ENCODE measurements at regions not wholly inside any gene's neighbourhood (a gene's known extent, or its start where the extent isn't known, plus 50 kb on each side); places are given as distances from the start of the nearest gene placed in this dataset.

- Histone ChIP-seq H2AFZ (ENCODE audit: low read depth) (no peak overlapping the region), H3K9ac (no peak overlapping the region), H3K36me3 (ENCODE audit: insufficient read depth) (no peaks in the 10 kb centered on the region), H3K4me2 (no peak overlapping the region), H3K4me1 (ENCODE audit: low read depth, poor library complexity, severe bottlenecking) (no peaks in the 10 kb centered on the region), H3K4me3 (IDR thresholded peaks at IDR 0.05; ENCODE audit: insufficient read depth, low read depth, low read length) (no peak overlapping the region), H3K27me3 (ENCODE audit: insufficient read depth, low read depth) (no peaks in the 10 kb centered on the region), H3K79me2 (ENCODE audit: insufficient read depth, low read depth) (no peaks in the 10 kb centered on the region), H3K27ac (no peak overlapping the region), H4K20me1 (ENCODE audit: insufficient read depth) (no peaks in the 10 kb centered on the region)
- no peak for TF ChIP-seq CTCF (conservative IDR thresholded peaks at IDR 0.05; ENCODE audit: low read depth, low read length)
Observed at GRCh38 chr2:156647377-156648010, 211.3 kb downstream of the GPD2 start.

- no peak for TF ChIP-seq CTCF (conservative IDR thresholded peaks at IDR 0.05; ENCODE audit: low read depth, low read length)
- Histone ChIP-seq H3K4me2 (no peak overlapping the region), H3K36me3 (ENCODE audit: insufficient read depth) (no peaks in the 10 kb centered on the region), H3K79me2 (ENCODE audit: insufficient read depth, low read depth) (no peaks in the 10 kb centered on the region), H3K27ac (no peak overlapping the region), H3K9ac (no peak overlapping the region), H2AFZ (ENCODE audit: low read depth) (no peak overlapping the region), H3K4me1 (ENCODE audit: low read depth, poor library complexity, severe bottlenecking) (no peaks in the 10 kb centered on the region), H4K20me1 (ENCODE audit: insufficient read depth) (no peaks in the 10 kb centered on the region), H3K4me3 (IDR thresholded peaks at IDR 0.05; ENCODE audit: insufficient read depth, low read depth, low read length) (no peak overlapping the region), H3K27me3 (ENCODE audit: insufficient read depth, low read depth) (no peaks in the 10 kb centered on the region)
Observed at GRCh38 chr2:156648522-156648921, 212.3 kb downstream of the GPD2 start.

GRCh38 chr2:156649596-156649995 is 213.4 kb downstream of the GPD2 start:
- TF ChIP-seq CTCF (conservative IDR thresholded peaks at IDR 0.05; ENCODE audit: low read depth, low read length): no peak

GRCh38 chr2:156652691-156653090 is 216.5 kb downstream of the GPD2 start:
- no peak for TF ChIP-seq CTCF (conservative IDR thresholded peaks at IDR 0.05; ENCODE audit: low read depth, low read length)
- Histone ChIP-seq H3K9ac (no peak overlapping the region), H3K4me2 (no peak overlapping the region), H3K27ac (no peak overlapping the region), H3K4me3 (IDR thresholded peaks at IDR 0.05; ENCODE audit: insufficient read depth, low read depth, low read length) (no peak overlapping the region), H3K27me3 (ENCODE audit: insufficient read depth, low read depth) (no peaks in the 10 kb centered on the region), H3K4me1 (ENCODE audit: low read depth, poor library complexity, severe bottlenecking) (no peaks in the 10 kb centered on the region), H4K20me1 (ENCODE audit: insufficient read depth) (no peaks in the 10 kb centered on the region), H2AFZ (ENCODE audit: low read depth) (no peak overlapping the region), H3K79me2 (ENCODE audit: insufficient read depth, low read depth) (no peaks in the 10 kb centered on the region), H3K36me3 (ENCODE audit: insufficient read depth) (no peaks in the 10 kb centered on the region)

More at GRCh38 chr2:156649596-156649995, 213.4 kb downstream of the GPD2 start:
- Histone ChIP-seq H3K27ac (no peak overlapping the region), H2AFZ (ENCODE audit: low read depth) (no peak overlapping the region), H3K4me3 (IDR thresholded peaks at IDR 0.05; ENCODE audit: insufficient read depth, low read depth, low read length) (no peak overlapping the region), H4K20me1 (ENCODE audit: insufficient read depth) (no peaks in the 10 kb centered on the region), H3K79me2 (ENCODE audit: insufficient read depth, low read depth) (no peaks in the 10 kb centered on the region), H3K4me2 (no peak overlapping the region), H3K27me3 (ENCODE audit: insufficient read depth, low read depth) (no peaks in the 10 kb centered on the region), H3K36me3 (ENCODE audit: insufficient read depth) (no peaks in the 10 kb centered on the region), H3K9ac (no peak overlapping the region), H3K4me1 (ENCODE audit: low read depth, poor library complexity, severe bottlenecking) (no peaks in the 10 kb centered on the region)

Measured in KMS-11 (cell line).